SK-N-MC (cell line): ENCODE measurements at regions not wholly inside any gene's neighbourhood (a gene's known extent, or its start where the extent isn't known, plus 50 kb on each side); places are given as distances from the start of the nearest gene placed in this dataset.

Source experiments
- EZH2 ChIP-seq: fragments of 200-600 bp; sonication (generic); IDR thresholded peaks from one replicate; pipeline ENCODE4 v1.6.1; 2017; ENCODE audit warnings: antibody characterized with exemption
- POLR2AphosphoS5 ChIP-seq: IDR thresholded peaks from 2 replicates; pipeline ENCODE4 v1.6.1; 2012; ENCODE audit warnings: mild to moderate bottlenecking, low read depth, low read length, borderline replicate concordance

DNA sequence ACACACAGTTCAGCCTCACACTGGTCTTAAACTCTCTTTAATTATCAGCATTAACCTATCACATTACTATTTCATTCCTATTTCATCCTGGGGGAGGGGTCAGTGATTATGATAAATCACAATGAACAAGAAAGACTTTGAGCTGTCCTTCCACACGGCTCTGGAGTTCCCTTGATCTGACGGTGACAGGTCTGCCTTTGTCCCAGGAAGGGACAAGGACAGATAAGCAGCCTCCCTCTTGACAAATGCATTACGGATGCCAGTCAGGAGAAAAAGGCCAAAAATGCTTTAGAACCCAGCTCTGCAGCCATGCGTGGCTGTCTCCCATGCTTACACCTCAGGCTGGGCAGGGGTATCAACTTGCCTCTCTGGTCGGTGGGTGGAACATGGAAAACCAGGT lies 281.7 kb downstream of the BCL11A start:
- TF ChIP-seq POLR2AphosphoS5 (no peak), EZH2 (no peak)
